ENCODE measurements at regions not wholly inside any gene's neighbourhood (a gene's known extent, or its start where the extent isn't known, plus 50 kb on each side); places are given as distances from the start of the nearest gene placed in this dataset.

- no peak overlapping the region for H2AFZ ChIP-seq (ENCODE audit: insufficient read depth, low read depth, low read length, poor library complexity, severe bottlenecking)
- no peaks in the 10 kb centered on the region for H3K36me3 Mint-ChIP-seq
- H3K4me1 ChIP-seq (ENCODE audit: control insufficient read depth in 1 of 2, insufficient read depth in 2 of 2, low read length in 2 of 2): no peaks in the 10 kb centered on the region
- no peak for TF ChIP-seq CTCF (IDR thresholded peaks at IDR 0.05)
- intact Hi-C loops (cut with micrococcal nuclease): no loop called here
- no peak overlapping the region for H3K9ac ChIP-seq (ENCODE audit: insufficient read depth, low read length, poor library complexity, severe bottlenecking)
- no peak overlapping the region for H3K4me3 ChIP-seq (replicated peaks in 1 of 3; ENCODE audit: low read depth in 2 of 3, low read length in 3 of 3)
- H4K20me1 ChIP-seq (ENCODE audit: insufficient read depth, low read length): no peaks in the 10 kb centered on the region
- H3K36me3 ChIP-seq (replicated peaks in 1 of 2; ENCODE audit: control insufficient read depth in 1 of 2, insufficient read depth in 2 of 2, low read length in 2 of 2): no peaks in the 10 kb centered on the region
- no peaks in the 10 kb centered on the region for H3K9me3 ChIP-seq (replicated peaks in 1 of 2; ENCODE audit: control insufficient read depth in 1 of 2, insufficient read depth in 1 of 2, low read length in 2 of 2)
- no peaks in the 10 kb centered on the region for H3K4me1 Mint-ChIP-seq
- no peaks in the 10 kb centered on the region for H3K27me3 ChIP-seq (ENCODE audit: control insufficient read depth in 2 of 2, insufficient read depth in 2 of 2, low read length in 2 of 2)
- 83% methylated on average over 3 of the region's 4 CpGs for WGBS (ENCODE audit: insufficient coverage)
- H3K9me3 Mint-ChIP-seq: peaks cover 0 to 11% (median 2%) of the 10 kb centered on the region in 7 donors
- H3K27me3 Mint-ChIP-seq (ENCODE audit: low read depth in 3 of 3): no peaks in the 10 kb centered on the region
- H3K27ac ChIP-seq (ENCODE audit: low read depth in 1 of 2, low read length in 2 of 2): no peak overlapping the region
- no peak overlapping the region for H3K27ac Mint-ChIP-seq
- H3K4me2 ChIP-seq (replicated peaks; ENCODE audit: extremely low read depth, low read length, poor library complexity, severe bottlenecking): no peak overlapping the region
- no peak for DNase-seq
- no peak overlapping the region for H3K4me3 Mint-ChIP-seq
- no peaks in the 10 kb centered on the region for H3K79me2 ChIP-seq (ENCODE audit: insufficient read depth, low read length)
These were observed 394.1 kb upstream of the GRIA1 start for GRCh38 chr5:153096381-153096780.

- Histone ChIP-seq H3K4me1 (ENCODE audit: control insufficient read depth in 1 of 2, insufficient read depth in 2 of 2, low read length in 2 of 2) (no peaks in the 10 kb centered on the region), H4K20me1 (ENCODE audit: insufficient read depth, low read length) (no peaks in the 10 kb centered on the region), H3K4me2 (replicated peaks; ENCODE audit: extremely low read depth, low read length, poor library complexity, severe bottlenecking) (no peak overlapping the region), H3K79me2 (ENCODE audit: insufficient read depth, low read length) (no peaks in the 10 kb centered on the region), H3K9me3 (replicated peaks in 1 of 2; ENCODE audit: control insufficient read depth in 1 of 2, insufficient read depth in 1 of 2, low read length in 2 of 2) (peaks cover 0 to 8% of the 10 kb centered on the region in 2 donors), H2AFZ (ENCODE audit: insufficient read depth, low read depth, low read length, poor library complexity, severe bottlenecking) (no peak overlapping the region), H3K4me3 (replicated peaks in 1 of 3; ENCODE audit: low read depth in 2 of 3, low read length in 3 of 3) (no peak overlapping the region), H3K27ac (ENCODE audit: low read depth in 1 of 2, low read length in 2 of 2) (no peak overlapping the region), H3K9ac (ENCODE audit: insufficient read depth, low read length, poor library complexity, severe bottlenecking) (no peak overlapping the region), H3K27me3 (ENCODE audit: control insufficient read depth in 2 of 2, insufficient read depth in 2 of 2, low read length in 2 of 2) (no peaks in the 10 kb centered on the region), H3K36me3 (replicated peaks in 1 of 2; ENCODE audit: control insufficient read depth in 1 of 2, insufficient read depth in 2 of 2, low read length in 2 of 2) (no peaks in the 10 kb centered on the region)
- no peak overlapping the region for H3K27ac Mint-ChIP-seq
- no peaks in the 10 kb centered on the region for H3K27me3 Mint-ChIP-seq (ENCODE audit: low read depth in 3 of 3)
- H3K9me3 Mint-ChIP-seq: peaks cover 0 to 8% (median 3%) of the 10 kb centered on the region in 7 donors
- H3K36me3 Mint-ChIP-seq: no peaks in the 10 kb centered on the region
- no CpG with 5 or more reads among the region's 1 CpG for WGBS (ENCODE audit: insufficient coverage)
- no peak for TF ChIP-seq CTCF (IDR thresholded peaks at IDR 0.05)
- intact Hi-C loops (cut with micrococcal nuclease): no loop called here
- H3K4me3 Mint-ChIP-seq: no peak overlapping the region
- no peak for DNase-seq
- no peaks in the 10 kb centered on the region for H3K4me1 Mint-ChIP-seq
These were observed 391.1 kb upstream of the GRIA1 start for GRCh38 chr5:153099328-153099727.
